HL-60 (cell line): ENCODE measurements at regions not wholly inside any gene's neighbourhood (a gene's known extent, or its start where the extent isn't known, plus 50 kb on each side); places are given as distances from the start of the nearest gene placed in this dataset.

Experiments used
- DNase-seq, 2 experiments: peaks; one replicate each; pipeline ENCODE4 v3.0.0-alpha.2; 2010 to 2020; ENCODE audit warnings: low read depth in 1 of 2, low spot score in 1 of 2
- H3K27ac ChIP-seq: fragments of 250-450 bp; sonication (Bioruptor Pico); replicated peaks from 2 replicates; pipeline ENCODE4 v1.5.1; 2020; ENCODE audit warnings: mild to moderate bottlenecking, moderate library complexity
- H3K27me3 ChIP-seq: fragments of 250-450 bp; sonication (Bioruptor Pico); 2 replicates; pipeline ENCODE4 v1.5.1; 2021; ENCODE audit warnings: mild to moderate bottlenecking, moderate library complexity; ENCODE audit not compliant: insufficient read depth, poor library complexity, severe bottlenecking
- H3K4me3 ChIP-seq: replicated peaks from 2 replicates; pipeline ENCODE4 v1.5.1; 2011; ENCODE audit warnings: mild to moderate bottlenecking, control low read depth, low read length; ENCODE audit not compliant: insufficient read depth
- GABPA ChIP-seq: IDR thresholded peaks from 2 replicates; pipeline ENCODE4 v1.6.1; 2012; ENCODE audit warnings: low read depth
- POLR2AphosphoS5 ChIP-seq: IDR thresholded peaks from 2 replicates; pipeline ENCODE4 v1.6.1; 2012; ENCODE audit warnings: low read depth
- SPI1 ChIP-seq: IDR thresholded peaks from 2 replicates; pipeline ENCODE4 v1.6.1; 2012; ENCODE audit warnings: low read depth, mild to moderate bottlenecking, borderline replicate concordance
- TF ChIP-seq, protein P1 (sequence below): IDR thresholded peaks from one replicate; pipeline ENCODE4 v1.5.1; 2011; ENCODE audit warnings: low read length, control low read depth, inconsistent platforms; ENCODE audit not compliant: insufficient read depth
- TF ChIP-seq, protein P2 (sequence below): IDR thresholded peaks from 2 replicates; pipeline ENCODE4 v1.6.1; 2012; ENCODE audit warnings: low read depth; ENCODE audit not compliant: insufficient replicate concordance

DNA sequence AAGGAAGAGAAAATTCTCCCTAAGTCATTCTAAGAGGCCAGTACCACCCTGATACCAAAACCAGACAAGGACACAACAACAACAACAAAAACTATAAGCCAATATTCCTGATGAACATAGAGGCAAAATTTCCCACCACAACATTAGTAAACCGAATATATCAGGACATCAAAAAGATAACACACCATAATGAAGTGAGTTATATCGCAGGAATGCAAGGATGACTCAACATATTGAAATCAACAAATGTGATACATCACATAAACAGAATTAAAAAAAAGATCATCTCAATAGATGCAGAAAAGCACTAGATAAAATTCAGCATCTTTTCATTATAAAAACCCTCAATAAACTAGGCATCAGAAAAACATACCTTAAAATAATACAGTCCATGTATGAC, 1844.4 kb upstream of the PCDH10 start:
- no peak for DNase-seq
- Histone ChIP-seq H3K27ac (no peak overlapping the region), H3K27me3 (no peaks in the 10 kb centered on the region), H3K4me3 (no peak overlapping the region)
- TF ChIP-seq, protein P1, sequence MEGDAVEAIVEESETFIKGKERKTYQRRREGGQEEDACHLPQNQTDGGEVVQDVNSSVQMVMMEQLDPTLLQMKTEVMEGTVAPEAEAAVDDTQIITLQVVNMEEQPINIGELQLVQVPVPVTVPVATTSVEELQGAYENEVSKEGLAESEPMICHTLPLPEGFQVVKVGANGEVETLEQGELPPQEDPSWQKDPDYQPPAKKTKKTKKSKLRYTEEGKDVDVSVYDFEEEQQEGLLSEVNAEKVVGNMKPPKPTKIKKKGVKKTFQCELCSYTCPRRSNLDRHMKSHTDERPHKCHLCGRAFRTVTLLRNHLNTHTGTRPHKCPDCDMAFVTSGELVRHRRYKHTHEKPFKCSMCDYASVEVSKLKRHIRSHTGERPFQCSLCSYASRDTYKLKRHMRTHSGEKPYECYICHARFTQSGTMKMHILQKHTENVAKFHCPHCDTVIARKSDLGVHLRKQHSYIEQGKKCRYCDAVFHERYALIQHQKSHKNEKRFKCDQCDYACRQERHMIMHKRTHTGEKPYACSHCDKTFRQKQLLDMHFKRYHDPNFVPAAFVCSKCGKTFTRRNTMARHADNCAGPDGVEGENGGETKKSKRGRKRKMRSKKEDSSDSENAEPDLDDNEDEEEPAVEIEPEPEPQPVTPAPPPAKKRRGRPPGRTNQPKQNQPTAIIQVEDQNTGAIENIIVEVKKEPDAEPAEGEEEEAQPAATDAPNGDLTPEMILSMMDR, result no peak
- TF ChIP-seq SPI1 (no peak), POLR2AphosphoS5 (no peak), GABPA (no peak)
- TF ChIP-seq, protein P2, sequence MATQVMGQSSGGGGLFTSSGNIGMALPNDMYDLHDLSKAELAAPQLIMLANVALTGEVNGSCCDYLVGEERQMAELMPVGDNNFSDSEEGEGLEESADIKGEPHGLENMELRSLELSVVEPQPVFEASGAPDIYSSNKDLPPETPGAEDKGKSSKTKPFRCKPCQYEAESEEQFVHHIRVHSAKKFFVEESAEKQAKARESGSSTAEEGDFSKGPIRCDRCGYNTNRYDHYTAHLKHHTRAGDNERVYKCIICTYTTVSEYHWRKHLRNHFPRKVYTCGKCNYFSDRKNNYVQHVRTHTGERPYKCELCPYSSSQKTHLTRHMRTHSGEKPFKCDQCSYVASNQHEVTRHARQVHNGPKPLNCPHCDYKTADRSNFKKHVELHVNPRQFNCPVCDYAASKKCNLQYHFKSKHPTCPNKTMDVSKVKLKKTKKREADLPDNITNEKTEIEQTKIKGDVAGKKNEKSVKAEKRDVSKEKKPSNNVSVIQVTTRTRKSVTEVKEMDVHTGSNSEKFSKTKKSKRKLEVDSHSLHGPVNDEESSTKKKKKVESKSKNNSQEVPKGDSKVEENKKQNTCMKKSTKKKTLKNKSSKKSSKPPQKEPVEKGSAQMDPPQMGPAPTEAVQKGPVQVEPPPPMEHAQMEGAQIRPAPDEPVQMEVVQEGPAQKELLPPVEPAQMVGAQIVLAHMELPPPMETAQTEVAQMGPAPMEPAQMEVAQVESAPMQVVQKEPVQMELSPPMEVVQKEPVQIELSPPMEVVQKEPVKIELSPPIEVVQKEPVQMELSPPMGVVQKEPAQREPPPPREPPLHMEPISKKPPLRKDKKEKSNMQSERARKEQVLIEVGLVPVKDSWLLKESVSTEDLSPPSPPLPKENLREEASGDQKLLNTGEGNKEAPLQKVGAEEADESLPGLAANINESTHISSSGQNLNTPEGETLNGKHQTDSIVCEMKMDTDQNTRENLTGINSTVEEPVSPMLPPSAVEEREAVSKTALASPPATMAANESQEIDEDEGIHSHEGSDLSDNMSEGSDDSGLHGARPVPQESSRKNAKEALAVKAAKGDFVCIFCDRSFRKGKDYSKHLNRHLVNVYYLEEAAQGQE, result no peak

DNA sequence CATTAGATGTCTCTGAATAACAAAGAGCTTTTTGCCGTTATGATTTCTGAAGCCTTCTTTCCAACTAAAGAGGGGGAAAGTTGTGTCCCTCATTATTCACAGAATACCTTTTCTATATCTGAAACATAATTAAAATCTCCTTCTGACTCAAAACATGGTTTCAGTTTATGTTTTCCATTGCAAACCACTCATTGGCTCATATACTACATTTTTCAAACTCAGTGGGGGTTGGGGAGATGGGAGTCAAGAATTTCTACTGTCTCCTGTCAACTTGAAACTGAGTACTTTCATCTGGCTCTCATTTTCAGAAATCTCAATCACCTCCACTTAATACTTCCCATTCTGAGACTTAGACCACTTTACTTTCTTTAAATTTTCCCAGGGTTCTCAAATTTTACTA, 1839.5 kb upstream of the PCDH10 start:
- H3K4me3 ChIP-seq, result no peak overlapping the region
- no peaks in the 10 kb centered on the region for H3K27me3 ChIP-seq
- no peak for DNase-seq
- no peak overlapping the region for H3K27ac ChIP-seq
- TF ChIP-seq GABPA (no peak), SPI1 (no peak), POLR2AphosphoS5 (no peak)
- TF ChIP-seq, protein P2, result no peak
- TF ChIP-seq, protein P1, result no peak

DNA sequence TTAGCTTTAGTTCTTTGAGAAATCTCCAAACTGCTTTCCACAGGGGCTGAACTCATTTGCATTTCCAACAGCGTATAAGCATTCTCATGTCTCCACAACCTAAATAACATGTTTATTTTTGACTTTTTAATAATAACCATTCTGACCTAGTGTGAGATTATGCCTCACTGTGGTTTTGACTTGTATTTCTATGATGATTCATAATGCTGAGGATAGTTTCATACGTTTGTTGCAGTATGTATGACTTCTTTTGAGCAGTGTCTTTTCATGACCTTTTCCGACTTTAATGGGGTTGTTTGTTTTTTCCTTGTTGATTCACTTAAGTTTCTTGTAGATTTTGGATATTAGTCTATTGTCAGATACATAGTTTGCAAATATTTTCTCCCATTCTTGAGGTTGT, 1833.0 kb upstream of the PCDH10 start:
- H3K27ac ChIP-seq, result no peak overlapping the region
- H3K27me3 ChIP-seq, result no peaks in the 10 kb centered on the region
- TF ChIP-seq SPI1, result no peak
- TF ChIP-seq, protein P1, result no peak
- TF ChIP-seq, protein P2, result no peak
- no peak for TF ChIP-seq GABPA
- TF ChIP-seq POLR2AphosphoS5, result no peak
- H3K4me3 ChIP-seq, result no peak overlapping the region
- DNase-seq, result no peak
